Endodermal cell (in vitro differentiated cells): ENCODE measurements at regions not wholly inside any gene's neighbourhood (a gene's known extent, or its start where the extent isn't known, plus 50 kb on each side); places are given as distances from the start of the nearest gene placed in this dataset.

Experiments used
- DNase-seq: peaks from one replicate; pipeline ENCODE4 v3.0.0-alpha.2; 2017
- H3K27ac ChIP-seq: 2 replicates; pipeline ENCODE4 v1.5.1; 2013; ENCODE audit warnings: mild to moderate bottlenecking, low read depth, low read length, moderate library complexity
- H3K27me3 ChIP-seq: 2 replicates; pipeline ENCODE4 v1.6.1; 2013; ENCODE audit warnings: mild to moderate bottlenecking, low read length, moderate library complexity; ENCODE audit not compliant: insufficient read depth, control insufficient read depth, poor library complexity, severe bottlenecking
- H3K36me3 ChIP-seq: 2 replicates; pipeline ENCODE4 v1.7.0; 2013; ENCODE audit warnings: mild to moderate bottlenecking, low read length, moderate library complexity; ENCODE audit not compliant: control insufficient read depth, insufficient read depth
- H3K4me1 ChIP-seq: one replicate; pipeline ENCODE4 v1.7.0; 2013; ENCODE audit warnings: low read length; ENCODE audit not compliant: control insufficient read depth, insufficient read depth
- H3K4me3 ChIP-seq: 2 replicates; pipeline ENCODE4 v1.5.1; 2013; ENCODE audit warnings: mild to moderate bottlenecking, low read length, moderate library complexity
- H3K9ac ChIP-seq: 2 replicates; pipeline ENCODE4 v1.6.1; 2013; ENCODE audit warnings: mild to moderate bottlenecking, low read length, moderate library complexity; ENCODE audit not compliant: poor library complexity, severe bottlenecking; ENCODE audit errors: extremely low read depth
- H3K9me3 ChIP-seq: 2 replicates; pipeline ENCODE4 v1.6.1; 2013; ENCODE audit warnings: mild to moderate bottlenecking, low read length, moderate library complexity; ENCODE audit not compliant: control insufficient read depth
- H3K27ac Mint-ChIP-seq: 2 replicates; pipeline ENCODE4 v1.8.0; 2020; ENCODE audit warnings: mixed read lengths
- H3K27me3 Mint-ChIP-seq: 2 replicates; pipeline ENCODE4 v1.8.0; 2021; ENCODE audit warnings: mild to moderate bottlenecking, mixed read lengths; ENCODE audit not compliant: insufficient read depth
- H3K36me3 Mint-ChIP-seq: 2 replicates; pipeline ENCODE4 v1.8.0; 2020; ENCODE audit warnings: low read depth, mixed read lengths
- H3K4me1 Mint-ChIP-seq: 2 replicates; pipeline ENCODE4 v1.8.0; 2020; ENCODE audit warnings: mixed read lengths
- H3K4me3 Mint-ChIP-seq: 2 replicates; pipeline ENCODE4 v1.8.0; 2020; ENCODE audit warnings: mild to moderate bottlenecking, moderate library complexity, mixed read lengths
- H3K9me3 Mint-ChIP-seq: 2 replicates; pipeline ENCODE4 v1.8.0; 2020; ENCODE audit warnings: mild to moderate bottlenecking, mixed read lengths
- WGBS, 2 experiments: methylation state at CpG; one replicate each; pipeline versions ENCODE4 v1.1.5 to v1.1.7; 2013; ENCODE audit warnings: missing lambda C conversion rate in 2 of 2, mixed read lengths in 1 of 2; ENCODE audit not compliant: insufficient coverage in 1 of 2, insufficient read length in 1 of 2; 5-methylcytosine and 5-hydroxymethylcytosine counted together
- TF ChIP-seq, protein P1 (sequence below): fragments of 200-600 bp; sonication (generic); conservative IDR thresholded peaks from 2 replicates; pipeline ENCODE4 v1.5.0; 2021; ENCODE audit warnings: antibody characterized with exemption, mild to moderate bottlenecking

- no peak overlapping the region for H3K27ac ChIP-seq
- no peaks in the 10 kb centered on the region for H3K27me3 ChIP-seq
- peaks cover 19% of the 10 kb centered on the region for H3K4me1 ChIP-seq
- no peaks in the 10 kb centered on the region for H3K9me3 ChIP-seq
- Mint-ChIP-seq H3K4me1 (peaks cover 38% of the 10 kb centered on the region), H3K4me3 (no peak overlapping the region), H3K27ac (no peak overlapping the region), H3K9me3 (peaks cover 7% of the 10 kb centered on the region), H3K36me3 (no peaks in the 10 kb centered on the region), H3K27me3 (no peaks in the 10 kb centered on the region)
- TF ChIP-seq, protein P1, sequence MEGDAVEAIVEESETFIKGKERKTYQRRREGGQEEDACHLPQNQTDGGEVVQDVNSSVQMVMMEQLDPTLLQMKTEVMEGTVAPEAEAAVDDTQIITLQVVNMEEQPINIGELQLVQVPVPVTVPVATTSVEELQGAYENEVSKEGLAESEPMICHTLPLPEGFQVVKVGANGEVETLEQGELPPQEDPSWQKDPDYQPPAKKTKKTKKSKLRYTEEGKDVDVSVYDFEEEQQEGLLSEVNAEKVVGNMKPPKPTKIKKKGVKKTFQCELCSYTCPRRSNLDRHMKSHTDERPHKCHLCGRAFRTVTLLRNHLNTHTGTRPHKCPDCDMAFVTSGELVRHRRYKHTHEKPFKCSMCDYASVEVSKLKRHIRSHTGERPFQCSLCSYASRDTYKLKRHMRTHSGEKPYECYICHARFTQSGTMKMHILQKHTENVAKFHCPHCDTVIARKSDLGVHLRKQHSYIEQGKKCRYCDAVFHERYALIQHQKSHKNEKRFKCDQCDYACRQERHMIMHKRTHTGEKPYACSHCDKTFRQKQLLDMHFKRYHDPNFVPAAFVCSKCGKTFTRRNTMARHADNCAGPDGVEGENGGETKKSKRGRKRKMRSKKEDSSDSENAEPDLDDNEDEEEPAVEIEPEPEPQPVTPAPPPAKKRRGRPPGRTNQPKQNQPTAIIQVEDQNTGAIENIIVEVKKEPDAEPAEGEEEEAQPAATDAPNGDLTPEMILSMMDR: no peak
- H3K9ac ChIP-seq: no peak overlapping the region
- H3K4me3 ChIP-seq: no peak overlapping the region
- 87% methylated on average over 2 of the region's 2 CpGs; no CpG with 5 or more reads in 1 of the 2 experiments for whole genome bisulfite sequencing, 2 experiments
- no peak for DNase-seq
- H3K36me3 ChIP-seq: no peaks in the 10 kb centered on the region
Observed at GRCh38 chr12:75874441-75874840, 157.1 kb downstream of the PHLDA1 start.

DNA sequence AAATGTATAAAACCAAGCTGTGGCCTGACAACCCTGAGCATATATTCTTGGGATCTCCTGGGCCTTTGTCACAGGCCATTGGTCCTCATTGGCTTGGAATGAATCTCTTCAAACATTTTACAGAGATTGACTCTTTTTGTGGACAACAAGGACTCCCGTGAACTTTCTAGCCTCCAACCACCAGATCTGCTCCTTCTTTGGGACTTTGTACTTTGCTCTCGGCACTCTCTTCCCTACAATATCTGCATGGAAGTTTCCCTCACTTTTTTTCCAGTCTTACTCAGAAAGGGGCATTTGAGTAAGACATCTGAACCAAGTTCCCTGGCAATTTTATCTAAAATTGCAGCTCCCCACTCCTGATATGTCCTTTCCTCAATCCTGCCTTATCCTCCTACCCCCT is 158.8 kb downstream of the PHLDA1 start:
- H3K36me3 Mint-ChIP-seq: no peaks in the 10 kb centered on the region
- H3K27ac Mint-ChIP-seq: no peak overlapping the region
- H3K4me1 Mint-ChIP-seq: peaks cover 25% of the 10 kb centered on the region

GRCh38 chr12:75870878-75871277 is 160.7 kb downstream of the PHLDA1 start:
- WGBS, 2 experiments: 83 to 90% methylated on average over 2 of the region's 2 CpGs
- DNase-seq: no peak
- Histone ChIP-seq H3K4me3 (no peak overlapping the region), H3K9ac (no peak overlapping the region), H3K36me3 (no peaks in the 10 kb centered on the region), H3K27me3 (no peaks in the 10 kb centered on the region), H3K27ac (no peak overlapping the region), H3K4me1 (no peaks in the 10 kb centered on the region), H3K9me3 (peaks cover 8% of the 10 kb centered on the region)
- H3K36me3 Mint-ChIP-seq: no peaks in the 10 kb centered on the region
- no peak overlapping the region for H3K4me3 Mint-ChIP-seq
- H3K4me1 Mint-ChIP-seq: peaks cover 13% of the 10 kb centered on the region
- TF ChIP-seq, protein P1: no peak
- H3K27me3 Mint-ChIP-seq: no peaks in the 10 kb centered on the region
- H3K27ac Mint-ChIP-seq: no peak overlapping the region
- peaks cover 12% of the 10 kb centered on the region for H3K9me3 Mint-ChIP-seq

More for the DNA sequence above, 158.8 kb downstream of the PHLDA1 start:
- WGBS, 2 experiments: 95 to 96% methylated on average over 2 of the region's 2 CpGs
- TF ChIP-seq, protein P1: no peak
- Histone ChIP-seq H3K27me3 (no peaks in the 10 kb centered on the region), H3K4me3 (no peak overlapping the region), H3K4me1 (peaks cover 9% of the 10 kb centered on the region), H3K9me3 (no peaks in the 10 kb centered on the region), H3K27ac (no peak overlapping the region), H3K9ac (no peak overlapping the region), H3K36me3 (no peaks in the 10 kb centered on the region)
- H3K9me3 Mint-ChIP-seq: peaks cover 8% of the 10 kb centered on the region
- H3K4me3 Mint-ChIP-seq: no peak overlapping the region
- H3K27me3 Mint-ChIP-seq: no peaks in the 10 kb centered on the region
- no peak for DNase-seq
